Esophagus muscularis mucosa (tissue), 4 donors: ENCODE measurements at regions not wholly inside any gene's neighbourhood (a gene's known extent, or its start where the extent isn't known, plus 50 kb on each side); places are given as distances from the start of the nearest gene placed in this dataset.
A peak's percentile ranks its signal among the peaks of the same experiment; 100 is the strongest.

Source experiments
- DNase-seq: peaks from one replicate; pipeline ENCODE4 v3.0.0-alpha.2; 2017; ENCODE audit errors: extremely low spot score
- H3K27ac ChIP-seq, 4 donors: fragments of 200-600 bp; sonication (generic); replicated peaks in 1 of 4; 1 replicate in 3 of 4; 2 replicates in 1 of 4; pipeline ENCODE4 v1.5.1; 2016 to 2019; ENCODE audit warnings: mild to moderate bottlenecking in 1 of 4
- H3K27me3 ChIP-seq, 4 donors: fragments of 200-600 bp; sonication (generic); one replicate each; pipeline versions ENCODE4 v1.5.1 to v1.6.0; 2016 to 2019
- H3K36me3 ChIP-seq, 4 donors: fragments of 200-600 bp; sonication (generic); one replicate each; pipeline ENCODE4 v1.5.1; 2016 to 2019
- H3K4me1 ChIP-seq, 4 donors: fragments of 200-600 bp; sonication (generic); one replicate each; pipeline ENCODE4 v1.5.1; 2016 to 2019
- H3K4me3 ChIP-seq, 4 donors: fragments of 200-600 bp; sonication (generic); 1 replicate in 2 of 4; 2 replicates in 2 of 4; pipeline ENCODE4 v1.5.1; 2016 to 2019; ENCODE audit warnings: mild to moderate bottlenecking in 4 of 4, moderate library complexity in 1 of 4
- H3K9me3 ChIP-seq, 4 donors: fragments of 200-600 bp; sonication (generic); 1 replicate in 3 of 4; 2 replicates in 1 of 4; pipeline ENCODE4 v1.5.1; 2016 to 2019
- EP300 ChIP-seq: sonication (generic); formaldehyde crosslinking; IDR thresholded peaks from one replicate; pipeline ENCODE4 v1.6.1; 2017; ENCODE audit warnings: antibody characterized with exemption
- POLR2A ChIP-seq: fragments of 450-650 bp; IDR thresholded peaks from one replicate; pipeline ENCODE4 v1.6.1; 2017; ENCODE audit warnings: antibody characterized with exemption, moderate library complexity, mild to moderate bottlenecking, low read depth
- POLR2AphosphoS5 ChIP-seq, 2 donors: sonication (generic); formaldehyde crosslinking; IDR thresholded peaks; one replicate each; pipeline ENCODE4 v1.6.1; 2017; ENCODE audit warnings: antibody characterized with exemption in 2 of 2
- WGBS: methylation state at CpG from one replicate; pipeline ENCODE4 v1.1.5; 2018; 5-methylcytosine and 5-hydroxymethylcytosine counted together
- intact Hi-C: fragments of 100-400 bp; cut with DNase I; formaldehyde crosslinking; loops from one replicate; pipeline ENCODE4 v1.15.1; 2023
- TF ChIP-seq, protein P1 (sequence below), 3 experiments: fragments of 200-600 bp in 2 of 3; fragments of 450-650 bp in 1 of 3; sonication (generic) in 2 of 3; IDR thresholded peaks; one replicate each; pipeline ENCODE4 v1.5.1; 2017 to 2019; ENCODE audit warnings: antibody characterized with exemption in 3 of 3, mild to moderate bottlenecking in 2 of 3, moderate library complexity in 1 of 3

DNA sequence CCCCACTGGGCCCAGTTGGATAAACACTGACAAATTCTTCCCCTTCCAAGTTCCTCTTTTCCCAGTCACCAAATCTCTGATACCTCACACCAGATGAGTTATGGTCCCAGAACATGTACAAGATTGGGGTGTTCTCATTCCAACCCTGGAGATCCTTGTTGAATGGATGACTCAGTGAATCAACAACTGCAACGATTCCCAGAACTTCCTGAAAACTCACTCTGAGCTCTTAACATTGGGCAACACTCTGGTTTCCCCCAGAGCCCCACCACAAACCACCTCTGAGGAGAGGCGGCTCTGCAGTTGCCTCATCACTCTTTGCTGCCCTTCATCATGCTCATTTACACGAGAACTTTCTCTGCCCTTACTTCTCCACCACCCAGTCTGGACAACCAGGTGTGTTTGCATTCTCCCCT, 115.2 kb downstream of the MRPL14 start:
- intact Hi-C loops = no loop called here
- Histone ChIP-seq H3K9me3 (no peaks in the 10 kb centered on the region), H3K4me3 (no peak overlapping the region), H3K4me1 (peaks cover 17 to 31% (median 26%) of the 10 kb centered on the region in 4 donors), H3K27ac (peak overlapping the region in 1 of 4 donors; percentile 35), H3K36me3 (no peaks in the 10 kb centered on the region), H3K27me3 (no peaks in the 10 kb centered on the region)
- DNase-seq = no peak
- WGBS = 73% methylated on average over 3 of the region's 3 CpGs
- TF ChIP-seq, protein P1, sequence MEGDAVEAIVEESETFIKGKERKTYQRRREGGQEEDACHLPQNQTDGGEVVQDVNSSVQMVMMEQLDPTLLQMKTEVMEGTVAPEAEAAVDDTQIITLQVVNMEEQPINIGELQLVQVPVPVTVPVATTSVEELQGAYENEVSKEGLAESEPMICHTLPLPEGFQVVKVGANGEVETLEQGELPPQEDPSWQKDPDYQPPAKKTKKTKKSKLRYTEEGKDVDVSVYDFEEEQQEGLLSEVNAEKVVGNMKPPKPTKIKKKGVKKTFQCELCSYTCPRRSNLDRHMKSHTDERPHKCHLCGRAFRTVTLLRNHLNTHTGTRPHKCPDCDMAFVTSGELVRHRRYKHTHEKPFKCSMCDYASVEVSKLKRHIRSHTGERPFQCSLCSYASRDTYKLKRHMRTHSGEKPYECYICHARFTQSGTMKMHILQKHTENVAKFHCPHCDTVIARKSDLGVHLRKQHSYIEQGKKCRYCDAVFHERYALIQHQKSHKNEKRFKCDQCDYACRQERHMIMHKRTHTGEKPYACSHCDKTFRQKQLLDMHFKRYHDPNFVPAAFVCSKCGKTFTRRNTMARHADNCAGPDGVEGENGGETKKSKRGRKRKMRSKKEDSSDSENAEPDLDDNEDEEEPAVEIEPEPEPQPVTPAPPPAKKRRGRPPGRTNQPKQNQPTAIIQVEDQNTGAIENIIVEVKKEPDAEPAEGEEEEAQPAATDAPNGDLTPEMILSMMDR (IDR thresholded peaks at IDR 0.05) = no peak
- no peak for TF ChIP-seq EP300
- no peak for TF ChIP-seq POLR2AphosphoS5 (IDR thresholded peaks at IDR 0.05)
- TF ChIP-seq POLR2A = no peak

DNA sequence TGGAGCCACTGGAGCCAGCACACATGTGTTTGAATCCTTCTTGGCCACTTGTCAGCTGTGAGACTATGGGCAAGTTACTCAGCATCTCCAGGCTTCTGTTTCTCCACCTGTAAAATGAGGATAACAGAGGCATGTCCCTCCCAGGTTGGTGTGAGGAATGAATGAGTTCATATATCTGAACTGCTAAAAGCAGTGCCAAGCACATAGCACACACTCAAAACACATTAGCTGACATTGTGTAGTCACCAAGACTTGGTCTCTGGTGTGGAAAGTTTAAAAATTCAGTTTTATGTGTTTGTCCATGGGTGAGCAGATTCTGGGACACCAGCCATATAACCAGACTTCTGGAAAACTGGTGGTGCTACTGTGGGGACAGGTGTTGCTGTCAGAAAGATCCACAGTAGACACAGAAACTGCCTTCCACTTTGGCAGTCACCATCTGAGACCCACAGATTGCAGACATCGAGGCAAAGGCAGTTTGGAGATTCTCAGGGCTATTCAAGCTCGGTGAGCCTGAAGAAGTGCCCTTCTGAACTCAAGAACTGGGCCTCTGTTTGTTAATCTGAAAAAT, 115.8 kb downstream of the MRPL14 start:
- Histone ChIP-seq H3K27ac (peak overlapping the region in 3 of 4 donors; percentile 15 to 56 (median 35)), H3K4me3 (no peak overlapping the region), H3K4me1 (peaks cover 17 to 27% (median 27%) of the 10 kb centered on the region in 4 donors), H3K9me3 (no peaks in the 10 kb centered on the region), H3K36me3 (no peaks in the 10 kb centered on the region), H3K27me3 (no peaks in the 10 kb centered on the region)
- intact Hi-C loops = no loop called here
- TF ChIP-seq EP300 = no peak
- TF ChIP-seq, protein P1 (IDR thresholded peaks at IDR 0.05) = no peak
- DNase-seq = no peak
- WGBS = 70% methylated on average over 2 of the region's 2 CpGs

DNA sequence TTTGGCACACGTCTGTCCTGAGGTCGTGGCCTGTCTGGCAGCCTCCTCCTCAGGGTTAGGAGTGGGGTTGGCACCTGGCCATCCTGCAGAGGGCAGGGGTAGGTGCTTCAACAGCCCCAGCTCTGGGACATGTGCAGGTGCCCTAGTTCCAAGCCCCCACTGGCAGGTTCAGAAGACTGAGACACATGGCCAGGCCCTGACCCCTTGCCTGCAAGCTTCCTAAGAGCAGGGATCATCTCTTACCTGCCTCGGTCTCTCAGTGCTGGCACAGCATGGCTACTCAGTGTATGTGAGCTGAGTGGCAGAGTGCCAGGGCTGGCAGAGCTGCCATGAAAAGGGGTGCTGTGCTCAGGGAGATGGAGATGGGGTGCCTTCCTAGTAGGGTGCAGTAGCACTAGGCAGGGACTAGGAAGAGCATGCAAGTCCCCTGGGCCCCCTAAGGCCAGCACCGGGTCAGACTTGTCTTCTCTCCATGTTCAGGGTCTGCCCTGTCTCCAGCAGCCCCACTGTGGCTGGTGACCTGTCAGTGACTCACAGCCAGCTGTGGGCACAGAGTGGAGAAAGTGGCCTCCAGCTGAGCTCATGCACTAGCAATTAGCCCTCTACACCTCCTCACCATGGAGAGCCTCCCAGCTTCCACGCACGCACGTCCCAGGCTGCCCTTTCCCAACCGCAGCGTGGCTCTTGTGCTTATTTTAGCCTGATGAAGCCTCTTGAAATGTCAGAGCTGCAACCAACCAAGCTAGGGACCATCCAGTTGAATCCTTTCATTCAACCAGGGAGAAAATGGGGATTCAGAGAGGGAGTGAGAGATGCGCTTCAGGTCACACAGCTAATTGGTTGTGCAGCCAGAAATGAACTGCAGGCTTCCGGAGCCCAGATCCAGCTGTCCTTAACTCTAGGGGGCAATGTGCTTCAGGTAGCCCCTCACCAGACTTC, 116.6 kb downstream of the MRPL14 start:
- intact Hi-C loops = no loop called here
- no peak overlapping the region for H3K4me3 ChIP-seq
- H3K27me3 ChIP-seq = no peaks in the 10 kb centered on the region
- H3K9me3 ChIP-seq = no peaks in the 10 kb centered on the region
- TF ChIP-seq POLR2A (no peak), EP300 (no peak), POLR2AphosphoS5 (IDR thresholded peaks at IDR 0.05) (no peak)
- TF ChIP-seq, protein P1 (IDR thresholded peaks at IDR 0.05) = no peak
- H3K4me1 ChIP-seq = peaks cover 19 to 33% (median 30%) of the 10 kb centered on the region in 4 donors
- 68% methylated on average over 9 of the region's 11 CpGs for WGBS
- no peak for DNase-seq
- H3K27ac ChIP-seq = peak overlapping the region in 3 of 4 donors; percentile 15 to 56 (median 35)
- H3K36me3 ChIP-seq = no peaks in the 10 kb centered on the region

DNA sequence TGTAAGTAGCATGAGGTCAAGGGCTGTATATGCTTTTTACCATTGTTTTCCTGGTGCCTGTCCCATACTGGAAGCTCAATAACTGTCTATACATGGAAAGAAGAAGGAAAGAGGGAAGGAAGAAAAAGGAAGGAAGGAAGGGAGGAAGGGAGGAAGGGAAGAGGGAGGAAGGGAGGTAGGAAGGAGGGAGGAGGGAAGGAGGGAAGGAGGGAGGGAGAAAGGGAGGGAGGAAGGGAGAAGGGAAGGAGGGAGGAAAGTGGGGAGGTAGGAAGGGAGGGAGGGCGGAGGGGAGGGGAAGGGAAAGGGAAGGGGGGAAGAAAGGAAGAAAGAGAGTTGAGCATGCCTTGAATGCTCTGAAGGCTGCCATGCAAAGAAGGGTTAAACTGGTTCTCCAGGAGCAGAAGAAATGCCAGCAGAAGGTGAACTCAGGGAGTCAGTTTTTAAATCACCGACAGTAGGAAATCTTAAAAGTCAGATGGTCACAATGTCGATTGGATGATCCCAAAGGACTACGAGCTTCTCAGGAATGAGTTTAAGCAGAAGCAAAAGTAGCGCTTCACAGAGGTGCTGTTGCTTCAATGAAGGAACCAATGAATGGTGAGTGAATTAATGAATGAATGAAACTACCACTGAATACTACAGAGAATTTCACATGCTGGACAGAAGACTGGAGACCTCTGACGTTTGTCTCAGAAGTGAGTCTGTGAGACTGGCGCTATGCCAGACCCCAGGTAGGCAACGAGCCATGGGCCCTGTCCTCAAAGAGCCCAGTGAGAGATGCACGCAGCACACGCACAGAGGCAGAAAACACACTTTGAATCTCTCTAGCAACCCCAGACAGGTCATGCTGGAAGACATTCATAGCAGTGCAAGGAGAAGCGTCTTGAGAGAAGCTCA, 117.6 kb downstream of the MRPL14 start:
- WGBS = 55% methylated on average over 11 of the region's 11 CpGs
- H3K4me3 ChIP-seq = no peak overlapping the region
- H3K4me1 ChIP-seq = peaks cover 29 to 43% (median 40%) of the 10 kb centered on the region in 4 donors
- H3K36me3 ChIP-seq = no peaks in the 10 kb centered on the region
- peaks cover 0 to 8% (median 0%) of the 10 kb centered on the region in 4 donors for H3K27me3 ChIP-seq
- intact Hi-C loops = loop anchor here (5.0 kb wide), 1 partner anchor 63 kb away; no protein-coding TSS in a partner anchor
- H3K27ac ChIP-seq = peak overlapping the region in 3 of 4 donors; percentile 15 to 56 (median 35)
- no peak for DNase-seq
- TF ChIP-seq POLR2A = no peak
- TF ChIP-seq POLR2AphosphoS5 (IDR thresholded peaks at IDR 0.05) = peak in 1 of 2 donors; percentile 42
- H3K9me3 ChIP-seq = no peaks in the 10 kb centered on the region
